ENCODE measurements at regions not wholly inside any gene's neighbourhood (a gene's known extent, or its start where the extent isn't known, plus 50 kb on each side); places are given as distances from the start of the nearest gene placed in this dataset.

- TF ChIP-seq CTCF (IDR thresholded peaks at IDR 0.05), result no peak
Observed at GRCh38 chr6:906920-907319, 214.0 kb upstream of the EXOC2 start.

GRCh38 chr6:905556-905955, 212.6 kb upstream of the EXOC2 start:
- no peak for TF ChIP-seq CTCF (IDR thresholded peaks at IDR 0.05)

- TF ChIP-seq CTCF (IDR thresholded peaks at IDR 0.05), result no peak
Observed at GRCh38 chr6:904994-905393, 212.1 kb upstream of the EXOC2 start.

- no peak for TF ChIP-seq CTCF (IDR thresholded peaks at IDR 0.05)
Observed at GRCh38 chr6:903761-904160, 210.8 kb upstream of the EXOC2 start.

GRCh38 chr6:901696-902460, 208.9 kb upstream of the EXOC2 start:
- TF ChIP-seq CTCF (IDR thresholded peaks at IDR 0.05), result no peak

- TF ChIP-seq CTCF (IDR thresholded peaks at IDR 0.05), result no peak
Observed at GRCh38 chr6:900716-901605, 208.0 kb upstream of the EXOC2 start.

- no peak for TF ChIP-seq CTCF (IDR thresholded peaks at IDR 0.05)
Observed at GRCh38 chr6:897528-898207, 204.7 kb upstream of the EXOC2 start.
